ENCODE measurements at regions not wholly inside any gene's neighbourhood (a gene's known extent, or its start where the extent isn't known, plus 50 kb on each side); places are given as distances from the start of the nearest gene placed in this dataset.
A peak's percentile ranks its signal among the peaks of the same experiment; 100 is the strongest.

- H3K4me3 ChIP-seq (ENCODE audit: low read depth, low read length): peak overlapping the region; percentile 26
- peak; percentile 94 for DNase-seq (ENCODE audit: low read depth)
- TF ChIP-seq CTCF (IDR thresholded peaks at IDR 0.05; ENCODE audit: control insufficient read depth, extremely low read depth, insufficient read depth): no peak
These were observed 61.8 kb upstream of the STK17B start for GRCh38 chr2:196233021-196233804.

GRCh38 chr2:196233805-196234475 lies 62.6 kb upstream of the STK17B start:
- no peak for DNase-seq (ENCODE audit: low read depth)
- no peak overlapping the region for H3K4me3 ChIP-seq (ENCODE audit: low read depth, low read length)
- TF ChIP-seq CTCF (IDR thresholded peaks at IDR 0.05; ENCODE audit: control insufficient read depth, extremely low read depth, insufficient read depth): no peak

GRCh38 chr2:196234672-196235071 lies 63.3 kb upstream of the STK17B start:
- no peak for TF ChIP-seq CTCF (IDR thresholded peaks at IDR 0.05; ENCODE audit: control insufficient read depth, extremely low read depth, insufficient read depth)
- no peak overlapping the region for H3K4me3 ChIP-seq (ENCODE audit: low read depth, low read length)
- DNase-seq (ENCODE audit: low read depth): no peak

GRCh38 chr2:196238836-196239380 lies 67.5 kb upstream of the STK17B start:
- no peak overlapping the region for H3K4me3 ChIP-seq (ENCODE audit: low read depth, low read length)
- no peak for DNase-seq (ENCODE audit: low read depth)
- TF ChIP-seq CTCF (IDR thresholded peaks at IDR 0.05; ENCODE audit: control insufficient read depth, extremely low read depth, insufficient read depth): no peak

GRCh38 chr2:196239622-196240587 lies 68.5 kb upstream of the STK17B start:
- no peak overlapping the region for H3K4me3 ChIP-seq (ENCODE audit: low read depth, low read length)
- no peak for TF ChIP-seq CTCF (IDR thresholded peaks at IDR 0.05; ENCODE audit: control insufficient read depth, extremely low read depth, insufficient read depth)
- DNase-seq (ENCODE audit: low read depth): no peak

GRCh38 chr2:196241175-196241574 lies 69.8 kb upstream of the STK17B start:
- H3K4me3 ChIP-seq (ENCODE audit: low read depth, low read length): no peak overlapping the region
- no peak for DNase-seq (ENCODE audit: low read depth)
- no peak for TF ChIP-seq CTCF (IDR thresholded peaks at IDR 0.05; ENCODE audit: control insufficient read depth, extremely low read depth, insufficient read depth)

Data from LNCaP clone FGC (cell line).